Dendritic cell treated with granulocyte-macrophage colony-stimulating factor and Interleukin-4, amounts not matched to agents 40 ng/mL and 50 ng/mL, for 4 days (primary cell): ENCODE measurements at regions not wholly inside any gene's neighbourhood (a gene's known extent, or its start where the extent isn't known, plus 50 kb on each side); places are given as distances from the start of the nearest gene placed in this dataset.
"Not testable (repeated sequence)": the region's sequence is repeated elsewhere in the genome, so short reads cannot be mapped to it uniquely, and the experiment has no call there.

ENCODE experiments used
- H3K27ac Mint-ChIP-seq: one replicate; pipeline ENCODE4 v1.8.0; 2022; ENCODE audit warnings: mild to moderate bottlenecking, mixed read lengths
- H3K27me3 Mint-ChIP-seq: one replicate; pipeline ENCODE4 v1.8.0; 2022; ENCODE audit warnings: mild to moderate bottlenecking, mixed read lengths
- H3K36me3 Mint-ChIP-seq: one replicate; pipeline ENCODE4 v1.8.0; 2022; ENCODE audit warnings: low read depth, mixed read lengths
- H3K4me1 Mint-ChIP-seq: one replicate; pipeline ENCODE4 v1.8.0; 2022; ENCODE audit warnings: low read depth, mixed read lengths
- H3K4me3 Mint-ChIP-seq: one replicate; pipeline ENCODE4 v1.8.0; 2022; ENCODE audit warnings: mild to moderate bottlenecking, moderate library complexity, mixed read lengths
- H3K9me3 Mint-ChIP-seq: one replicate; pipeline ENCODE4 v1.8.0; 2022; ENCODE audit warnings: mixed read lengths
- intact Hi-C: fragments of 100-400 bp; cut with micrococcal nuclease; formaldehyde crosslinking; loops from one replicate; pipeline ENCODE4 v1.15.0; 2022

DNA sequence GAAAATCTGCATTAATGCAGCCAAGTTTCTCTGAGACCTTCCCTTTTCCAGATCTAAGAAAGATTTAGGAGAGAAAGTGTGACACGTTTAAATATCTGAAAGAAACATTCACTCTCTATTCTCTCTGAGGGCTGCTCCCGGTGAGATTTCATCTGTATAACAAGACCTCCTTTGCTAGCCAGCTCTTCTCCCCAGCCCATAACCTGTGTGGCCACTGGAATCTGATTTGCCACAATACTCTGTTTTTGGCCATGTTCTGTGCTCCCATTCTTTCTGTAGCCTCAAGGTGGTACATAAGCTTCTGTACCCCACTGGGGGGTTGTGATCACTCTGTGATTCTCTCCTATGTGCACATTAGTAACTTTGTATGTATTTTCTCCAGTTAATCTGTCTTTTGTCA, 291.0 kb upstream of the SEMA6A start:
- Mint-ChIP-seq H3K27ac (no peak overlapping the region), H3K4me3 (no peak overlapping the region), H3K4me1 (no peaks in the 10 kb centered on the region), H3K36me3 (no peaks in the 10 kb centered on the region), H3K9me3 (peaks cover 34% of the 10 kb centered on the region), H3K27me3 (no peaks in the 10 kb centered on the region)
- intact Hi-C loops = no loop called here

DNA sequence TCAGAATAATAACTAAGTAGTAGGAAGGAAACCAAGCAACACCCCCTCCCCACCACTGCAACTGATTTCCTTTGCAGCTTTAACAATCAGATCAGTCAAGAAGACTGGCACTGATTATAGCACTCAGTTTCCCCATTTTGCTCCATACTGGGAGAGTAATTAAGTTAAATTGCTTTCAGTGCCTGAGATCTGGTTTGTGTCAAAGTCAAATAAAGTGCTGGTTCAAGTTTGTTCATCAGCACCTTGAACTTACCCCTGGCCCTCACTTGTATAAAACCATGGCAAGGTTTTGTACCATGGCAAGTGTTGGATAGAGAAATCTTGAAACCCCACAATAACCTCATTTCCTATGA, 290.2 kb upstream of the SEMA6A start:
- Mint-ChIP-seq H3K4me1 (no peaks in the 10 kb centered on the region), H3K27me3 (no peaks in the 10 kb centered on the region), H3K4me3 (no peak overlapping the region), H3K27ac (no peak overlapping the region), H3K36me3 (no peaks in the 10 kb centered on the region), H3K9me3 (peaks cover 25% of the 10 kb centered on the region)
- intact Hi-C loops = no loop called here

DNA sequence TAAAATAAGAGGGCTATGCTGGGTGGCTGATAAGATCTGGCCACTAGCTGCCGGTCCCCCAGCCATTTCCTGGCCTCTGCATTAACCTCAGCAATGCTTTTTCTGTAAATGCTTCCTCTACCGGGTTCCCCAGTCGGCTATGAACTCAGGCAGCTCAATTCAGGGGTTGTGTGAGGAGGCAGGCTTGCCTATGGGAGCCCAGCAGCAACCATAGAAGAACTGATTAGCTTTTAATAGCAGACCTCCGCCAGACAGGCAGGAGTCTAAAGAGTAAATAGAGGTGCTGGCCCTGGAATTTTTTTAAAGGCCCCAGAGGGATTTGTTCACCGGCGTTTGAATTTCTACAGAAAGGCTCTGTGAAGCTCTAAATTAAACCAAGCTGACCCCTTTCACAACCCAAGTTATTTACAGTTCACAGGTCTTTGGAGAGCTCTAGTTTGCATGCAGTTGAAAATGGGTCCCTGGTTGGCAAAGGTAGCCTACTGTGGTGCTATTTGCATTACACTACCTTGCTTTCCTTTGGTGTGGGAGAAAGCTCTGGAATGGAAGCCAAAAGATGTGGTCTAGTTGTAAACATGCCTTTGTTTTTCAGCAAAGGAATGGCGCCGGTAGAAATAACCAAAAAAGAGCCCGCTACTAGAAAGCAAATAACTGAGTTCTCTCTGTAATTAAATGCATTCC, 289.7 kb upstream of the SEMA6A start:
- H3K4me3 Mint-ChIP-seq = no peak overlapping the region

DNA sequence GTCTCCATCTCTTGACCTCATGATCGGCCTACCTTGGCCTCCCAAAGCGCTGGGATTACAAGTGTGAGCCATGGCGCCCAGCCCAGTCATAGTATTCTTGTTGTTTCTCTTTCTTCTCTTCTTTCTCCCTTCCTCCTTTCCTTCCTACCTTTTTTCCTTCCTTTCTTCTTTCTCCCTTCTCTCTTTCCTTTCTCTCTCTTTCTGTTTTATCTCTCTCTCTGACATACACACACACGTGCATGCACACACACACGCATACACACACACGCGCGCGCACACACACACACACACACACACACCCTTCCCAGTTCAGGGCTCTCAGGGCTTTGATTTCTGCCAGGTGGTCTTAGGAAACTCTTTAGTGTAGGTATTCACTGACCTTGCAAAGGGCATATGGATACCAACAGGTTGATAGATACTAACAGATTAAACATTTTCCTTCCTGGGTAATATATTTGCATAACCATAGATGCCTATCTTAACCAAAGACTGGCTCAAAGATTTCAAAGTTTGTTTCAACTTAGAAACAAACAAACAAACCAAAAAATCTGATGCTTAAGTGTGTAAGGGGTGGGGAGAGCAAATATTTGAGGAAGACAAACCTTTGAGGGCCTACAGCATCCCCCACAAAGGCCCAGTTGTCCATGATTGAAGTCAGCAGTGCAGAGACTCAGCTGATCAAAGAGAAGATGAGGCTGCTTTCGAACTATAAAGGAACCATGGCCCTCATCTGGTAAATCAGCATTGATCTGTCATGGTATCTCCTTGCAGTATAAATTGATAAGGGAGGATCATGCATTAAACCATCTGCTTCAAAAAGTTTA, 288.2 kb upstream of the SEMA6A start:
- intact Hi-C loops = no loop called here
- peaks cover 18% of the 10 kb centered on the region for H3K9me3 Mint-ChIP-seq
- H3K27me3 Mint-ChIP-seq = no peaks in the 10 kb centered on the region
- no peak overlapping the region for H3K4me3 Mint-ChIP-seq
- H3K4me1 Mint-ChIP-seq = no peaks in the 10 kb centered on the region
- H3K27ac Mint-ChIP-seq = no peak overlapping the region
- H3K36me3 Mint-ChIP-seq = no peaks in the 10 kb centered on the region

More for the DNA sequence above, 289.7 kb upstream of the SEMA6A start:
- Mint-ChIP-seq H3K4me1 (no peaks in the 10 kb centered on the region), H3K36me3 (no peaks in the 10 kb centered on the region), H3K27ac (no peak overlapping the region), H3K9me3 (peaks cover 20% of the 10 kb centered on the region), H3K27me3 (no peaks in the 10 kb centered on the region)
- intact Hi-C loops = no loop called here

DNA sequence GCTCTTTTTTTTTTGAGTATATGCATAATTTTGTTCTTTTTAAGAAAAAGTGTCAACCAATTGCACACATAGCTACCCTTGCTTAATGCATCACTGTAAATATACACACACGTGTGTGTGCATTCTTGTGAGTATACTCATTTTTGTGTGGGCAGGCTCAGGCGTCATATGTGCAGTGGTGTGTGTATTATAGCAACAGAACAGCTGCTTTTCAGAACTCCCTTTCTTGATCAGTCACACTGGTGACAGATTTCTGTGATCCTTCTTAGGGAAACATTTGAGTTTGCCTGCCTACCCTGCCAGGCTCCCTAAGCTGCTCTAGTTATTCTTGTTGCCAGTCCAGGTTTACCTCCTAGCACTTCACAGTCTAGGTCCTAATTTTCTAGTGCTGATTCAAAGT, 287.0 kb upstream of the SEMA6A start:
- Mint-ChIP-seq H3K27me3 (no peaks in the 10 kb centered on the region), H3K27ac (no peak overlapping the region), H3K9me3 (peaks cover 9% of the 10 kb centered on the region), H3K4me3 (no peak overlapping the region), H3K36me3 (no peaks in the 10 kb centered on the region), H3K4me1 (no peaks in the 10 kb centered on the region)
- intact Hi-C loops = no loop called here

DNA sequence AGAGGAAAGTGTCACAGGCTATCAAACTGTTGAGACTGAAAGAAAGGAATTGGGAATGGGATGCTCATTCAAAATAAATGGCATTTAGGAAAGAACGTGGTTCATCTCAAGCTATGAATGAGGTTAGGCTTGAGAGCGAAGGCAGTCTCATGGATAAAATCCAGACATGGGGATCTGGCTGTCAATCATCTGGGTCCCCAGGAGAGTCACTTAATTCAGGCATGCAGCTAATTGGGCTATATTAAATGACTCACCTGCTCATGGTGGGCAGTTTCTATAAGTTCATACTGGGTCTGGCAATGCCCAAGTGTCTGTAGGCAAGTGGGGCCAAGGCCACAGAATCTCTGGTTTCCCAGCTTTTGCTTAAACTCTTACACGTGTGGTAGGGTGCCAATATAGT, 286.5 kb upstream of the SEMA6A start:
- Mint-ChIP-seq H3K27me3 (no peaks in the 10 kb centered on the region), H3K27ac (no peak overlapping the region), H3K9me3 (peaks cover 9% of the 10 kb centered on the region), H3K36me3 (no peaks in the 10 kb centered on the region), H3K4me3 (no peak overlapping the region), H3K4me1 (no peaks in the 10 kb centered on the region)
- intact Hi-C loops = no loop called here

DNA sequence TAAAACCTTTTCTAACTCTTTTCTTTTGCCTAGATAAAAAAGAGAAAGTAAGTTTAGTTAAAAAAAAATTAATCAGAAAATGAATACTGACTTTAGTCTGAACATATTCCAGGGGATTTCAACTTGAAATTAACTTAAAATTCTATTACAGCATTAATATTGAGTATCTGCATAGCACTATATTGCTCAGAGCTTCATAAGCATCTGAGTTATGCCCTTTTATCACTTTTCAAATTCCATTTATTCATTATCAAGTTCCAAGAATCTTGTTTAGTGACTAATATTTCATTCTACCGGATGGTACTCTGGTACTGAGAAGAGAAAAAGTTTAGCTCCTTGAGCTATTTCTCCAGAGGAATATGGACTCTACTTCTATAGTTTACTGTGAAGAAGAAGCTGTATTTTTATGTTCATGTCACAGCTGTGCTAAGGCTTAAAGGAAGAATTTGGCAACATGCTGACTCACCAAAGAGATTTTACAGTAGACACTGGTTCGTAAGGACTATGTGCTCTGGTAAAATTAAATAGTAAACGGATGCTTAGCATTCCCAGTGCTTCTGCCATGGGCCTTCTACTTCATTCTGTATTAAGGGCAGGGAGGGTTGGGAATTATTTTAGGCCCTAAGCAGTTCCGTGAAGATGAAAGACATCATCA, 285.2 kb upstream of the SEMA6A start:
- no peak overlapping the region for H3K27ac Mint-ChIP-seq

DNA sequence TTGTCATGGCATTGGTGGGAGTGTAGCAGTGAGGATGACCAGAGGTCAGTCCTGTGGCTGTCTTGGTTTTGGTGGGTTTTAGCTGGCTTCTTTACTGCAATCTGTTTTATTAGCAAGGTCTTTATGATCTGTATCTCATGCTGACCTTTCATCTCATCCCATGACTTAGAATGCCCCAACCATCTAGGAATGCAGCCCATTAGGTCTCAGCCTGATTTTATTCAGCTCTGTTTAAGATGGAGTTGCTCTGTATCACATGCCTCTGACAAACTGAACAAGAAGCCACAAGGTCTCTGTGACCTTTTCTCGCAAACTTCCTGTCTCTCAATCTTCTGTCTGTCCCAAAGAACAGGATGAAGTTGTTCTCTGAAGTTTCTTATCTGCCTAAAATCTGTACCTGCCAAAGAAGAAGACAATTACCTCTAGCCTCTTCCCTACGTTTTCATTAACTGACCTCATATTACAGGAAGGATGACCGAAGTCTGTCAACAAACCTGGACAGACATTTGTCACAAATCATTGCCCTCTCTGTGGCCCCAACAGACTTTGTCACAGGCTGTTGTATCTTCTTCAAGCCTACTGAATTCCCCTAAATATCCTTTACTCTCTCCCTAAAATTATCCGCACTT, 284.2 kb upstream of the SEMA6A start:
- H3K9me3 Mint-ChIP-seq = peaks cover 9% of the 10 kb centered on the region
- intact Hi-C loops = no loop called here
- no peaks in the 10 kb centered on the region for H3K4me1 Mint-ChIP-seq
- H3K27ac Mint-ChIP-seq = no peak overlapping the region
- H3K4me3 Mint-ChIP-seq = no peak overlapping the region
- no peaks in the 10 kb centered on the region for H3K36me3 Mint-ChIP-seq
- no peaks in the 10 kb centered on the region for H3K27me3 Mint-ChIP-seq

More for the DNA sequence above, 285.2 kb upstream of the SEMA6A start:
- H3K9me3 Mint-ChIP-seq = peaks cover 9% of the 10 kb centered on the region
- H3K27me3 Mint-ChIP-seq = no peaks in the 10 kb centered on the region
- H3K4me1 Mint-ChIP-seq = no peaks in the 10 kb centered on the region
- intact Hi-C loops = no loop called here
- no peak overlapping the region for H3K4me3 Mint-ChIP-seq
- no peaks in the 10 kb centered on the region for H3K36me3 Mint-ChIP-seq

DNA sequence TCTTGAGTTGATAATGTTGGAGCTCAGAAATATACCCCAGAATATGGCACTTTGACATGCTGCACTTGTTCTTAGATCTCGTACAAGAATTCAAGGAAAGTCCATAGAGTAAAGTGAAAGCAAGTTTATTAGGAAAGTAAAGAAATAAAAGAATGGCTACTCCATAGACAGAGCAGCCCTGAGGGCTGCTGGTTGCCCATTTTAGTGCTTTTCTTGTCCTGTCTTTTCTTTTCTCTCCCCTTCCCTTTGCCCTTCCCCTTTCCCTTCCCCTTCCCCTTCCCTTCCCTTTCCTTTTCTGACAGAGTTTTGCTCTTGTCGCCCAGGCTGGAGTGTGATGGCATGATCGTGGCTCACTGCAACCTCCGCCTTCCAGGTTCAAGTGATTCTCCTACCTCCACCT, 283.4 kb upstream of the SEMA6A start:
- H3K9me3 Mint-ChIP-seq, intact Hi-C loops, H3K4me3 Mint-ChIP-seq, H3K36me3 Mint-ChIP-seq, H3K4me1 Mint-ChIP-seq, H3K27me3 Mint-ChIP-seq, H3K27ac Mint-ChIP-seq: not testable (repeated sequence)

DNA sequence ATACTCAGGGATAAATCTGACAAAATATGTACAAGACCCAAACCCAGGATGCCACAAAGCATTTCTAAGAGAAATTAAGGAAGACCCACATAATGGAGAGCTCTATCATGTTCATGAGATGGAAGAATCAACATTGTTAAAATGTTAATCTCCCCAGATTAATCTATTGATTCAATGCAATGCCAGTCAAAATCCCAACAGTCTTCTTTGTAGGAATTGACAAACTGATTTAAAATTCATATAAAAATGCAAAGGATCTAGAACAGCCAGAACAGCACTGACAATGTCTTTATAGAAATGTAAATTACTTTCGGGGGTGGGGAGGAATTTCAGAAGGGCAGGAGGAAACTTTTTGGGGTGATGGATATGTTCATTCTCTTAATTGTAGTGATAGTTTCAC, 281.6 kb upstream of the SEMA6A start:
- Mint-ChIP-seq H3K4me1 (no peaks in the 10 kb centered on the region), H3K27me3 (no peaks in the 10 kb centered on the region), H3K9me3 (no peaks in the 10 kb centered on the region), H3K27ac (no peak overlapping the region), H3K36me3 (no peaks in the 10 kb centered on the region), H3K4me3 (no peak overlapping the region)
- intact Hi-C loops = no loop called here

DNA sequence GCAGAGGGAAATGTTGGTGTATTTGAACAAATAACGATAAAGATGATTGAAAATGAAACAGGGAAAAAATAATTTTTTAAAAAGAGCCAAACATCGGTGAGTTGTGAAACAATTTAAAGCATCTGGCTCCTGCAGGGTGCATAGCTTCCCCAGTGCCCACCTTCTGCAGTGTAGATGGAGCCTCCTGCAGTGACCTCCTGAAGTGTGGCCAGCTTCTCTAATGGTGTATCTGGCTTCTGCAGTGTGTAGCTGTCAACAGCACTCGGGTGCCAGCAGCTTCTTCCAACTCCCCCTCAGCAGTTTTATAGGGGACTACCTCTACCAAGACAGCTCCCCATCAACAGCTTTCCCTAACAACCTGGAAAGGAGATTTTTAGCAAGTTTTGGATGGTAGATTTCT, 279.4 kb upstream of the SEMA6A start:
- no peaks in the 10 kb centered on the region for H3K27me3 Mint-ChIP-seq
- no peaks in the 10 kb centered on the region for H3K36me3 Mint-ChIP-seq
- intact Hi-C loops = no loop called here
- H3K4me3 Mint-ChIP-seq = no peak overlapping the region
- H3K9me3 Mint-ChIP-seq = peaks cover 10% of the 10 kb centered on the region
- H3K27ac Mint-ChIP-seq = no peak overlapping the region
- H3K4me1 Mint-ChIP-seq = no peaks in the 10 kb centered on the region

DNA sequence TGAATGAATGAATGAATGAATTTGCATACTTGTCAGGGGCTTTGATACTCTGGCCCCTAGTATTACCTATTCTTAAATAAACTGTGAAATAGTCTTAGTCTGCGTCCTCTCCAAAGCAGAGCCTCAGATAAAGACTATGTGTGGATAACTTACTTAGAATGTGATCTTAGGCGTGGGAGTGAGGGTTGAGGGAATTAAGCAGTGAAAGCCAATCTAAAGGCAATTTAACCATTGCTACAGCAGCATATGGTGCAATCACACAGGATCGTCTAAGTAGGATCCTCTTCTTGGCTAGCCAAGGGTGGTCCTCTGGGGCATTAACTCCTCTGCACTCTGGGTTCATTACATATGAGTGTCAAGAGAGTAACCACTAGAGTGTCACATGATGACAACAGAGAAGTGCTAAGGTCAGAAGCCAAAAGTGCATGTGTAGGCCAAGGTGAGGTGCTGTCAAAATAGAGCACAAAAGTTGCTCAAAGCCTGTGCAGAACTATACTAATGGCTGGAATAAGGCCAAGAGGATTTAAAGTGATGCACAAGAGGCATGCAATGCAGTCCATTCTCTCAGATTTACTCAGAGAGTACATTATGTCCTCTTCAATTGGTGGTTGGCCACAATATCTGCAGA, 274.4 kb upstream of the SEMA6A start:
- no peaks in the 10 kb centered on the region for H3K4me1 Mint-ChIP-seq
- intact Hi-C loops = no loop called here
- no peak overlapping the region for H3K4me3 Mint-ChIP-seq
- H3K9me3 Mint-ChIP-seq = peaks cover 32% of the 10 kb centered on the region
- no peaks in the 10 kb centered on the region for H3K27me3 Mint-ChIP-seq
- H3K27ac Mint-ChIP-seq = no peak overlapping the region
- no peaks in the 10 kb centered on the region for H3K36me3 Mint-ChIP-seq

DNA sequence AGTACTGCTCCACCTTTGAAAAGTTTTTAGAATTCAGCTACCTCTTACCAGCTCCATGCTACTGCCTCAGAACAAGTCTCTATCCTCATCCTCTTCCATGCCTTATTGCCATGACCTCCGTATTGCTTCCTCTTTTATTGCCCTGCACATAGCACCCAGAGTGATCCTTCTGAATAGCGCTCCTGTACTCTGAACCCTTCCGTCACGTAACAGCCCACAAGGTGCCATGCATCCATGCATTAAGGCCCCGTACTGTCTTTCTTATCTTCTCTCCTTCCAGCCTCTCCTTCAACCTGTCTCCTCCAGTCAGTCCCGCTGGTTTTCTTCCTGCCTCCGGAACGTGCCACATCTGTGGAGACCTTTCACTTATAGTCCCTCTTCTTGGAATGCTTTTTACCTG, 273.3 kb upstream of the SEMA6A start:
- peaks cover 32% of the 10 kb centered on the region for H3K9me3 Mint-ChIP-seq
- no peak overlapping the region for H3K27ac Mint-ChIP-seq
- no peak overlapping the region for H3K4me3 Mint-ChIP-seq
- H3K4me1 Mint-ChIP-seq = no peaks in the 10 kb centered on the region
- no peaks in the 10 kb centered on the region for H3K27me3 Mint-ChIP-seq
- intact Hi-C loops = no loop called here
- no peaks in the 10 kb centered on the region for H3K36me3 Mint-ChIP-seq

DNA sequence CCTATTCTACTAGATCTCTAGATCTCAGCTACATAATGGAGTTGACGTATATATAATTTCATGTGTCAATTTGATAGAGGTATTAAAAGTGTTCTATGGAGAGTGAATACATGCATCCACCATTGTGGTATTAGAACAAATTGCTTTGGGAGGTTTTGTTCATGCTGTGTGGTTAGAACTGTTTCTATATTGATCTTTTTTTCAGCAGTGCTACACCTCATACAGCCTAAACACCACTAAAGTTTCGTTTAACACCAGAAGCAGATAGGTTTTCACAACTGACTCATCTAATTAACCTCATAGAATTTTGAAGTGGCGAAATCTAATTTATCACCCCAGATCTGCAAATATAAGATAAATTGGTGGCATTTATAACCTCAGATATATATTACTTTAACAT, 269.4 kb upstream of the SEMA6A start:
- intact Hi-C loops = no loop called here
- Mint-ChIP-seq H3K4me3 (no peak overlapping the region), H3K27me3 (no peaks in the 10 kb centered on the region), H3K4me1 (no peaks in the 10 kb centered on the region), H3K27ac (no peak overlapping the region), H3K36me3 (no peaks in the 10 kb centered on the region), H3K9me3 (peaks cover 23% of the 10 kb centered on the region)
